ENCODE measurements at regions not wholly inside any gene's neighbourhood (a gene's known extent, or its start where the extent isn't known, plus 50 kb on each side); places are given as distances from the start of the nearest gene placed in this dataset.
A peak's percentile ranks its signal among the peaks of the same experiment; 100 is the strongest.

DNA sequence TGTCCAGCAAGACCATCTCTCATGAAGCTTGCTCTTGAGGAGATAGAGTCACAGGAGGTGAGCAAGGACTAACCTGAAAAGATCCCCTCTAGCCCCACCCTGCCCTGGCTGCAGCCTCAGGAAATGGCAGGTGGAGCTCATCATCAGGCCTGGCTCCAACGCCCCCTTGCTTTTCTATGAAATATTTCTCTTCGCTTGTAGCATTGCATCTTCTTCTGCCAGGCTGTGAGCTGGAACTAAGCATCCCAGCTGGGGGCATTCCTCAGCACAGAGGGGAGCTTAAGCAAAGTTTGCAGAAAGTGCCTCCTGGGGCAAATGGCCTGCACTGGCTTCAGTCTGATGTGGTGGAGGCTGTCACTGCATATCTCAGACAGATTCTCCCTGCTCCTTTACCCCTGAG lies 90.1 kb upstream of the LGALSL start:
- H2AFZ ChIP-seq (ENCODE audit: low read length) = no peak overlapping the region
- TF ChIP-seq TCF12 (IDR thresholded peaks at IDR 0.05; ENCODE audit: low read depth, low read length) (no peak), RAD21 (IDR thresholded peaks at IDR 0.05 in 1 of 2, conservative IDR thresholded peaks at IDR 0.05 in 1 of 2; ENCODE audit: low read depth in 2 of 2, low read length in 2 of 2) (peak; percentile 5 to 36; a peak in 1 of 4 replicates)
- TF ChIP-seq, protein P1, sequence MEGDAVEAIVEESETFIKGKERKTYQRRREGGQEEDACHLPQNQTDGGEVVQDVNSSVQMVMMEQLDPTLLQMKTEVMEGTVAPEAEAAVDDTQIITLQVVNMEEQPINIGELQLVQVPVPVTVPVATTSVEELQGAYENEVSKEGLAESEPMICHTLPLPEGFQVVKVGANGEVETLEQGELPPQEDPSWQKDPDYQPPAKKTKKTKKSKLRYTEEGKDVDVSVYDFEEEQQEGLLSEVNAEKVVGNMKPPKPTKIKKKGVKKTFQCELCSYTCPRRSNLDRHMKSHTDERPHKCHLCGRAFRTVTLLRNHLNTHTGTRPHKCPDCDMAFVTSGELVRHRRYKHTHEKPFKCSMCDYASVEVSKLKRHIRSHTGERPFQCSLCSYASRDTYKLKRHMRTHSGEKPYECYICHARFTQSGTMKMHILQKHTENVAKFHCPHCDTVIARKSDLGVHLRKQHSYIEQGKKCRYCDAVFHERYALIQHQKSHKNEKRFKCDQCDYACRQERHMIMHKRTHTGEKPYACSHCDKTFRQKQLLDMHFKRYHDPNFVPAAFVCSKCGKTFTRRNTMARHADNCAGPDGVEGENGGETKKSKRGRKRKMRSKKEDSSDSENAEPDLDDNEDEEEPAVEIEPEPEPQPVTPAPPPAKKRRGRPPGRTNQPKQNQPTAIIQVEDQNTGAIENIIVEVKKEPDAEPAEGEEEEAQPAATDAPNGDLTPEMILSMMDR (IDR thresholded peaks at IDR 0.05; ENCODE audit: control extremely low read depth in 1 of 3, insufficient read depth in 1 of 3, low read depth in 1 of 3, low read length in 3 of 3) = peak; percentile 13 to 35 (median 19); a peak in 3 of 4 replicates
- no peak overlapping the region for H2AK5ac ChIP-seq (ENCODE audit: low read depth, low read length)
- FAIRE-seq (no peak), DNase-seq (ENCODE audit: low read depth in 1 of 2, low spot score in 2 of 2) (no peak)
- no peaks in the 10 kb centered on the region for H3K79me1 ChIP-seq (ENCODE audit: low read depth, low read length)
- H3K27me3 ChIP-seq (replicated peaks in 1 of 4; ENCODE audit: control insufficient read depth in 3 of 4, extremely low read depth in 1 of 4, insufficient read depth in 3 of 4, low read length in 3 of 4) = no peaks in the 10 kb centered on the region
- no peak overlapping the region; the same call in 1 of the 2 replicates for H2BK20ac ChIP-seq (ENCODE audit: low read length)
- peaks cover 3 to 18% (median 7%) of the 10 kb centered on the region in 4 experiments; a peak in 6 of 7 replicates for H3K4me1 ChIP-seq (replicated peaks in 1 of 4; ENCODE audit: control insufficient read depth in 3 of 4, insufficient read depth in 4 of 4, low read length in 3 of 4)
- no peak overlapping the region for H3K4me3 ChIP-seq (ENCODE audit: extremely low read depth in 1 of 4, insufficient read depth in 2 of 4, low read depth in 3 of 4, low read length in 4 of 4)
- no peaks in the 10 kb centered on the region for H3K36me3 ChIP-seq (ENCODE audit: control insufficient read depth in 2 of 4, insufficient read depth in 4 of 4, low read length in 3 of 4)
- H4K20me1 ChIP-seq (replicated peaks in 1 of 2; ENCODE audit: control insufficient read depth in 1 of 2, insufficient read depth in 2 of 2, low read length in 2 of 2) = no peaks in the 10 kb centered on the region
- H3K79me2 ChIP-seq (ENCODE audit: control insufficient read depth in 1 of 2, insufficient read depth in 2 of 2, low read length in 2 of 2) = no peaks in the 10 kb centered on the region
- H3K9me3 ChIP-seq (ENCODE audit: insufficient read depth in 2 of 2, low read depth in 1 of 2, low read length in 1 of 2) = no peaks in the 10 kb centered on the region
- H4K8ac ChIP-seq (ENCODE audit: extremely low read depth, insufficient read depth, low read length) = no peak overlapping the region
- H2BK12ac ChIP-seq (ENCODE audit: low read depth, low read length) = no peak overlapping the region; the same call in 1 of the 2 replicates
- H3K4ac ChIP-seq (replicated peaks; ENCODE audit: insufficient read length, low read depth, low read length) = no peak overlapping the region
- H3K9ac ChIP-seq (replicated peaks in 1 of 4; ENCODE audit: extremely low read depth in 1 of 4, low read depth in 3 of 4, low read length in 3 of 4) = no peak overlapping the region
- H3K23ac ChIP-seq (ENCODE audit: insufficient read length) = no peak overlapping the region
- WGBS, 2 experiments (ENCODE audit: extremely low coverage in 1 of 2, insufficient coverage in 1 of 2, insufficient read length in 1 of 2, insufficient replicate concordance in 2 of 2, low coverage in 1 of 2, low lambda C conversion rate in 2 of 2, missing lambda C conversion rate in 1 of 2) = 64% methylated on average over 2 of the region's 2 CpGs; no CpG with 5 or more reads in 1 of the 2 experiments
- no peak overlapping the region for H4K91ac ChIP-seq (replicated peaks; ENCODE audit: insufficient read length, low read length)
- no peak overlapping the region for H3K56ac ChIP-seq (replicated peaks; ENCODE audit: insufficient read length, low read depth, low read length)
- no peak overlapping the region for H3K18ac ChIP-seq (ENCODE audit: extremely low read depth, low read length)
- no peak overlapping the region for H2BK120ac ChIP-seq (replicated peaks; ENCODE audit: low read depth, low read length)
- CTCF ChIA-PET (ENCODE audit: partially characterized antibody) = interaction anchor here (0.7 to 6.5 kb wide), 12 partner anchors 9 to 313 kb away, joined by 3 to 41 read pairs (median 4); partner anchors contain the start of gene SERTAD2
- H3K14ac ChIP-seq (ENCODE audit: insufficient read length) = no peak overlapping the region
- H3K4me2 ChIP-seq (ENCODE audit: insufficient read depth in 1 of 2, low read depth in 2 of 2, low read length in 2 of 2) = no peak overlapping the region
- H2BK5ac ChIP-seq (ENCODE audit: low read depth, low read length) = no peak overlapping the region
- H2BK15ac ChIP-seq (ENCODE audit: low read length) = no peak overlapping the region
- POLR2A ChIA-PET (ENCODE audit: partially characterized antibody) = interaction anchor here (0.9 kb wide), 1 partner anchor 138 kb away, joined by 3 read pairs; no protein-coding TSS in a partner anchor
- no peak overlapping the region for H4K5ac ChIP-seq (ENCODE audit: insufficient read length, low read depth, low read length)
- H3K23me2 ChIP-seq (ENCODE audit: low read depth, low read length) = no peaks in the 10 kb centered on the region
- no peak overlapping the region for H3K27ac ChIP-seq (ENCODE audit: low read depth, low read length)

All from H1 (cell line).